ENCODE measurements at regions not wholly inside any gene's neighbourhood (a gene's known extent, or its start where the extent isn't known, plus 50 kb on each side); places are given as distances from the start of the nearest gene placed in this dataset.

GRCh38 chr6:156717542-156717941 is 59.6 kb upstream of the ARID1B start:
- TF ChIP-seq CTCF (IDR thresholded peaks at IDR 0.05; ENCODE audit: insufficient read depth, low read length) (no peak), POLR2AphosphoS5 (IDR thresholded peaks at IDR 0.05; ENCODE audit: low read depth) (no peak), GABPA (IDR thresholded peaks at IDR 0.05; ENCODE audit: low read depth) (no peak), REST (IDR thresholded peaks at IDR 0.05; ENCODE audit: insufficient replicate concordance, low read depth) (no peak)
